HL-60/S4 (cell line): ENCODE measurements at regions not wholly inside any gene's neighbourhood (a gene's known extent, or its start where the extent isn't known, plus 50 kb on each side); places are given as distances from the start of the nearest gene placed in this dataset.

Experiments used
- in situ Hi-C: fragments of 300-500 bp; cut with MboI; formaldehyde crosslinking; loops from 2 replicates; pipeline ENCODE4 v1.14.3; 2022; ENCODE audit warnings: low sequenced_read_pairs

- in situ Hi-C loops = no loop called here
These were observed 905.7 kb upstream of the TENM4 start for GRCh38 chr11:80346353-80347059.

- in situ Hi-C loops = no loop called here
These were observed 902.6 kb upstream of the TENM4 start for GRCh38 chr11:80343436-80343835.

GRCh38 chr11:80338231-80338630 lies 897.4 kb upstream of the TENM4 start:
- in situ Hi-C loops = no loop called here

GRCh38 chr11:80331694-80332093 lies 890.9 kb upstream of the TENM4 start:
- in situ Hi-C loops = no loop called here

GRCh38 chr11:80330264-80330663 lies 889.4 kb upstream of the TENM4 start:
- in situ Hi-C loops = no loop called here

GRCh38 chr11:80328774-80329173 lies 887.9 kb upstream of the TENM4 start:
- in situ Hi-C loops = no loop called here

- in situ Hi-C loops = no loop called here
These were observed 887.3 kb upstream of the TENM4 start for GRCh38 chr11:80327956-80328614.

GRCh38 chr11:80321786-80322185 lies 881.0 kb upstream of the TENM4 start:
- in situ Hi-C loops = no loop called here

GRCh38 chr11:80320765-80321164 lies 879.9 kb upstream of the TENM4 start:
- in situ Hi-C loops = no loop called here

GRCh38 chr11:80320226-80320625 lies 879.4 kb upstream of the TENM4 start:
- in situ Hi-C loops = no loop called here

- in situ Hi-C loops = no loop called here
These were observed 876.8 kb upstream of the TENM4 start for GRCh38 chr11:80317612-80318011.

- in situ Hi-C loops = no loop called here
These were observed 874.4 kb upstream of the TENM4 start for GRCh38 chr11:80315200-80315599.

- in situ Hi-C loops = no loop called here
These were observed 868.5 kb upstream of the TENM4 start for GRCh38 chr11:80309301-80309700.

- in situ Hi-C loops = no loop called here
These were observed 866.8 kb upstream of the TENM4 start for GRCh38 chr11:80307676-80308075.

GRCh38 chr11:80297858-80298632 lies 857.2 kb upstream of the TENM4 start:
- in situ Hi-C loops = no loop called here

GRCh38 chr11:80293293-80293692 lies 852.5 kb upstream of the TENM4 start:
- in situ Hi-C loops = no loop called here

GRCh38 chr11:80284946-80285785 lies 844.3 kb upstream of the TENM4 start:
- in situ Hi-C loops = no loop called here

GRCh38 chr11:80282643-80283042 lies 841.8 kb upstream of the TENM4 start:
- in situ Hi-C loops = no loop called here

- in situ Hi-C loops = no loop called here
These were observed 840.4 kb upstream of the TENM4 start for GRCh38 chr11:80281194-80281593.

GRCh38 chr11:80280737-80281136 lies 839.9 kb upstream of the TENM4 start:
- in situ Hi-C loops = no loop called here

GRCh38 chr11:80261776-80262175 lies 820.9 kb upstream of the TENM4 start:
- in situ Hi-C loops = no loop called here
